Natural killer cell (primary cell): ENCODE measurements at regions not wholly inside any gene's neighbourhood (a gene's known extent, or its start where the extent isn't known, plus 50 kb on each side); places are given as distances from the start of the nearest gene placed in this dataset.

Source experiments
- ATAC-seq, 3 donors: fragments of 150-1000 bp in 2 of 3; fragments of 200-7000 bp in 1 of 3; cut with Tn5 transposase; 1 replicate in 1 of 3; 2 replicates in 2 of 3; pipeline ENCODE4 v1.10.0; 2021; ENCODE audit warnings: mild to moderate bottlenecking in 2 of 3, moderate library complexity in 2 of 3
- DNase-seq, 2 donors: peaks; one replicate each; pipeline versions ENCODE4 v3.0.0 to v3.0.0-alpha.2; 2013 to 2021; ENCODE audit warnings: mixed read lengths in 1 of 2
- H3K27ac ChIP-seq: one replicate; pipeline ENCODE4 v1.5.1; 2013; ENCODE audit warnings: mild to moderate bottlenecking, low read length
- H3K27me3 ChIP-seq: one replicate; pipeline ENCODE4 v1.6.1; 2013; ENCODE audit warnings: low read length; ENCODE audit not compliant: control insufficient read depth, insufficient read depth
- H3K36me3 ChIP-seq: one replicate; pipeline ENCODE4 v1.6.1; 2013; ENCODE audit warnings: low read length; ENCODE audit not compliant: control insufficient read depth, insufficient read depth
- H3K4me1 ChIP-seq: one replicate; pipeline ENCODE4 v1.6.1; 2013; ENCODE audit warnings: low read length; ENCODE audit not compliant: control insufficient read depth, insufficient read depth
- H3K4me3 ChIP-seq: one replicate; pipeline ENCODE4 v1.5.1; 2013; ENCODE audit warnings: low read length
- H3K9me3 ChIP-seq: one replicate; pipeline ENCODE4 v1.6.1; 2013; ENCODE audit warnings: low read length; ENCODE audit not compliant: control insufficient read depth, insufficient read depth
- H3K27ac Mint-ChIP-seq, 2 donors: one replicate each; pipeline ENCODE4 v1.8.0; 2022; ENCODE audit warnings: mild to moderate bottlenecking in 2 of 2, mixed read lengths in 2 of 2, moderate library complexity in 1 of 2
- H3K27me3 Mint-ChIP-seq, 2 donors: one replicate each; pipeline ENCODE4 v1.8.0; 2022; ENCODE audit warnings: low read depth in 2 of 2, mixed read lengths in 2 of 2
- H3K36me3 Mint-ChIP-seq: one replicate; pipeline ENCODE4 v1.8.0; 2022; ENCODE audit warnings: mixed read lengths
- H3K4me1 Mint-ChIP-seq, 2 donors: one replicate each; pipeline ENCODE4 v1.8.0; 2022; ENCODE audit warnings: mixed read lengths in 2 of 2
- H3K4me3 Mint-ChIP-seq: one replicate; pipeline ENCODE4 v1.8.0; 2022; ENCODE audit warnings: mild to moderate bottlenecking, moderate library complexity, mixed read lengths
- H3K9me3 Mint-ChIP-seq, 2 donors: one replicate each; pipeline ENCODE4 v1.8.0; 2022; ENCODE audit warnings: mixed read lengths in 2 of 2
- CTCF ChIP-seq: fragments of 200-600 bp; IDR thresholded peaks from one replicate; pipeline ENCODE4 v1.8.0; 2022; ENCODE audit warnings: antibody characterized with exemption
- WGBS: methylation state at CpG from one replicate; pipeline ENCODE4 v1.1.7; 2013; ENCODE audit warnings: missing lambda C conversion rate; ENCODE audit not compliant: insufficient coverage; 5-methylcytosine and 5-hydroxymethylcytosine counted together
- intact Hi-C: fragments of 100-400 bp; cut with micrococcal nuclease; formaldehyde crosslinking; loops from one replicate; pipeline ENCODE4 v1.14.2; 2022

GRCh38 chr3:28066020-28066419 lies 175.4 kb upstream of the CMC1 start:
- Mint-ChIP-seq H3K4me1 (no peaks in the 10 kb centered on the region), H3K36me3 (no peaks in the 10 kb centered on the region), H3K4me3 (no peak overlapping the region), H3K27ac (no peak overlapping the region), H3K27me3 (no peaks in the 10 kb centered on the region), H3K9me3 (no peaks in the 10 kb centered on the region)
- ATAC-seq: peak in 1 of 3 donors; percentile 37
- DNase-seq: no peak
- H3K27me3 ChIP-seq: no peaks in the 10 kb centered on the region
- no peaks in the 10 kb centered on the region for H3K4me1 ChIP-seq
- intact Hi-C loops: no loop called here
- H3K36me3 ChIP-seq: no peaks in the 10 kb centered on the region
- peaks cover 5% of the 10 kb centered on the region for H3K9me3 ChIP-seq
- TF ChIP-seq CTCF: no peak
- no peak overlapping the region for H3K4me3 ChIP-seq
- H3K27ac ChIP-seq: no peak overlapping the region
- 100% methylated on average over 5 of the region's 5 CpGs for WGBS

- H3K4me1 ChIP-seq: no peaks in the 10 kb centered on the region
- Mint-ChIP-seq H3K4me1 (no peaks in the 10 kb centered on the region), H3K27me3 (no peaks in the 10 kb centered on the region), H3K27ac (no peak overlapping the region), H3K36me3 (no peaks in the 10 kb centered on the region), H3K9me3 (no peaks in the 10 kb centered on the region), H3K4me3 (no peak overlapping the region)
- H3K27ac ChIP-seq: no peak overlapping the region
- no peak for DNase-seq
- no peaks in the 10 kb centered on the region for H3K27me3 ChIP-seq
- intact Hi-C loops: no loop called here
- 100% methylated on average over 2 of the region's 2 CpGs for WGBS
- no peak for TF ChIP-seq CTCF
- no peak for ATAC-seq
- no peaks in the 10 kb centered on the region for H3K36me3 ChIP-seq
- peaks cover 5% of the 10 kb centered on the region for H3K9me3 ChIP-seq
- no peak overlapping the region for H3K4me3 ChIP-seq
These were observed 174.4 kb upstream of the CMC1 start for GRCh38 chr3:28067014-28067413.

- Mint-ChIP-seq H3K9me3 (no peaks in the 10 kb centered on the region), H3K4me3 (no peak overlapping the region), H3K4me1 (no peaks in the 10 kb centered on the region), H3K27me3 (peaks cover 0 to 4% of the 10 kb centered on the region in 2 donors), H3K27ac (no peak overlapping the region), H3K36me3 (no peaks in the 10 kb centered on the region)
- Histone ChIP-seq H3K9me3 (peaks cover 5% of the 10 kb centered on the region), H3K27me3 (no peaks in the 10 kb centered on the region), H3K4me3 (no peak overlapping the region), H3K4me1 (no peaks in the 10 kb centered on the region), H3K27ac (no peak overlapping the region), H3K36me3 (no peaks in the 10 kb centered on the region)
- intact Hi-C loops: no loop called here
- DNase-seq (no peak), ATAC-seq (no peak)
- WGBS: 94% methylated on average over 2 of the region's 2 CpGs
- no peak for TF ChIP-seq CTCF
These were observed 173.1 kb upstream of the CMC1 start for GRCh38 chr3:28068342-28068741.

- ATAC-seq (no peak), DNase-seq (no peak)
- no peaks in the 10 kb centered on the region for H3K36me3 Mint-ChIP-seq
- H3K4me1 Mint-ChIP-seq: no peaks in the 10 kb centered on the region
- intact Hi-C loops: no loop called here
- Histone ChIP-seq H3K4me3 (no peak overlapping the region), H3K27me3 (no peaks in the 10 kb centered on the region), H3K27ac (no peak overlapping the region), H3K36me3 (no peaks in the 10 kb centered on the region), H3K4me1 (no peaks in the 10 kb centered on the region), H3K9me3 (peaks cover 5% of the 10 kb centered on the region)
- H3K27ac Mint-ChIP-seq: no peak overlapping the region
- no peaks in the 10 kb centered on the region for H3K9me3 Mint-ChIP-seq
- TF ChIP-seq CTCF: no peak
- WGBS: 85% methylated on average over 7 of the region's 7 CpGs
- H3K27me3 Mint-ChIP-seq: peaks cover 0 to 13% of the 10 kb centered on the region in 2 donors
- H3K4me3 Mint-ChIP-seq: no peak overlapping the region
These were observed 172.0 kb upstream of the CMC1 start for GRCh38 chr3:28069438-28069837.
